ENCODE measurements at regions not wholly inside any gene's neighbourhood (a gene's known extent, or its start where the extent isn't known, plus 50 kb on each side); places are given as distances from the start of the nearest gene placed in this dataset.

DNA sequence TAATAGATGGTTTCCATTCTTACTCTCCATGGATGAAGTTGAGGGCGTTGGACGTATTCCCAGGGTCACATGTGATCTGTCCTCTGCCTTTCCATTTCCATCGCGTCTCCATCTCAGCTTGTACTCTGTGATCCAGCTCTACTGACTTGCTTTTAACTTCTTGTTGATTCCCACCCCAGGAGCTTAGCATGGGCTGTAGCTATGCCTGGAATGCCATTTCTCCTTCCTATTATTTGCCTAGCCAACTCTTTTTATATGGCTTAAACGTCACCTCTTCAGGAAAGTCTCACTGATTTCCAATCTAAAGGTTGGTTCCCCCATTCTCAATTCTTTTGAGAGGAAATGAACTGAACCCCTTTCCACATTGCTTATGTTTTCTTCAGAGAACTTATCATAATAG is 475.9 kb downstream of the XYLT1 start:
- TF ChIP-seq, protein P1, sequence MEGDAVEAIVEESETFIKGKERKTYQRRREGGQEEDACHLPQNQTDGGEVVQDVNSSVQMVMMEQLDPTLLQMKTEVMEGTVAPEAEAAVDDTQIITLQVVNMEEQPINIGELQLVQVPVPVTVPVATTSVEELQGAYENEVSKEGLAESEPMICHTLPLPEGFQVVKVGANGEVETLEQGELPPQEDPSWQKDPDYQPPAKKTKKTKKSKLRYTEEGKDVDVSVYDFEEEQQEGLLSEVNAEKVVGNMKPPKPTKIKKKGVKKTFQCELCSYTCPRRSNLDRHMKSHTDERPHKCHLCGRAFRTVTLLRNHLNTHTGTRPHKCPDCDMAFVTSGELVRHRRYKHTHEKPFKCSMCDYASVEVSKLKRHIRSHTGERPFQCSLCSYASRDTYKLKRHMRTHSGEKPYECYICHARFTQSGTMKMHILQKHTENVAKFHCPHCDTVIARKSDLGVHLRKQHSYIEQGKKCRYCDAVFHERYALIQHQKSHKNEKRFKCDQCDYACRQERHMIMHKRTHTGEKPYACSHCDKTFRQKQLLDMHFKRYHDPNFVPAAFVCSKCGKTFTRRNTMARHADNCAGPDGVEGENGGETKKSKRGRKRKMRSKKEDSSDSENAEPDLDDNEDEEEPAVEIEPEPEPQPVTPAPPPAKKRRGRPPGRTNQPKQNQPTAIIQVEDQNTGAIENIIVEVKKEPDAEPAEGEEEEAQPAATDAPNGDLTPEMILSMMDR (IDR thresholded peaks at IDR 0.05 in 4 of 5, conservative IDR thresholded peaks at IDR 0.05 in 1 of 5), result no peak
- no peak for TF ChIP-seq POLR2A (IDR thresholded peaks at IDR 0.05)

Data from gastrocnemius medialis (tissue), 4 donors.